NCI-H510A treated with DMSO at 0.1 percent for 48 hours (cell line): ENCODE measurements at regions not wholly inside any gene's neighbourhood (a gene's known extent, or its start where the extent isn't known, plus 50 kb on each side); places are given as distances from the start of the nearest gene placed in this dataset.
"Not testable (repeated sequence)": the region's sequence is repeated elsewhere in the genome, so short reads cannot be mapped to it uniquely, and the experiment has no call there.

Experiments
- DNase-seq: peaks from one replicate; lab custom pipeline; 2025; lab: John Stamatoyannopoulos, UW

GRCh38 chrX:113330416-113330815 lies 489.8 kb upstream of the AMOT start:
- no peak for DNase-seq

- DNase-seq = no peak
Measured at GRCh38 chrX:113315927-113316326, 475.3 kb upstream of the AMOT start.

- no peak for DNase-seq
Measured at GRCh38 chrX:113305496-113305895, 464.9 kb upstream of the AMOT start.

DNA sequence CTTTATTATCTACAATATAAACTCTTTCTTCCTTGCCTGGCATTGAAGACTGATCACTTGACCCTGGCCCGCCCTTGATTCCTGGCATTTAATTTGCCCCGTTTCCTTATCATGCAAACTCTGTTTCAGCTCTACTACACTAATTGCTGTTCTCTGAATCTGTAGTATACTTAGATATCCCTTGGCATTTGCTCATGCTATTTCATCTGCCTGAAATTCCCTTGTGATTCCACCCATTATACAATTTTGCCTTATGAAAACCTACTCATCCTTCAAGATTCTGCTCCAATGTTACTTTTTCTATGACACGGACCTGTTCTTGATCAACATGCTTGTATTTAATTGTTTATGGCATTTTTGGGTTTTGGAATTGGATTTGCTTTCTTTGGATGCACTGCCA lies 459.9 kb upstream of the AMOT start:
- DNase-seq = no peak

DNA sequence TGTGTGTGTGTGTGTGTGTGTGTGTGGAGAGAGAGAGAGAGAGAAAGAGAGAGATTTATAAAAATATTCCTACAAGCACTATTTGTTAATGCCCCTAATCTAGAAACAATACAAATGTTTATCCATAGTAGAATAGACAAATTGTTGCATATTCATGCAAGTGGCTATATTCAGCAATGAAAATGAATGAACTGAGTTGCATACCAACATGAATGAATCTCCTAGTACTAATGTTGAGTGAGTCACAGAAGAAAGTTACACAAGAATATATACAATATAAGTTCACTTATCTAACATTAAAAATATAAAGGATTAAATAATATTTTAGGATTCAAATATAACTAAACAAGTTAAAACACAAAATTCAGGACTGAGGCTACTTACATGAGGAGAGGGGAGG lies 456.8 kb upstream of the AMOT start:
- DNase-seq = no peak

DNA sequence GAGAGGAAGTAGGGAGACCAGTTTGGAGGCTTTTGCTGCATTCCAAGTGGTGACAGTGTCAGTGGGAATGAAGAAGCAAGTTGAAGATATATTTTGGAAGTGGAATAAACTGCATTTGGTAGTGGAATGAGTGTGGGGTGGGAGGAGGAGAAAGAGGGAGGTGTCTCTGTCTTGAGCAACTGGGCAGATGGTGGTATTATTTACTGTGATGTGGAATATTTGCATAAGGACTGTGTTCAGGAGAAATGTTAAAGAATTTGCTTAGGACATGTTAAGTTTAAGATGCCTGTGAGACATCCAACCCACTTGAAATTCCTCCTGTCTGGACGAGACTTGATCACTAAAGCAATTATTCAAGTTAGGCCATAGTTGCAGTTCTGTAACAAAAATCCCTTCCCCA lies 448.9 kb upstream of the AMOT start:
- DNase-seq = no peak

DNA sequence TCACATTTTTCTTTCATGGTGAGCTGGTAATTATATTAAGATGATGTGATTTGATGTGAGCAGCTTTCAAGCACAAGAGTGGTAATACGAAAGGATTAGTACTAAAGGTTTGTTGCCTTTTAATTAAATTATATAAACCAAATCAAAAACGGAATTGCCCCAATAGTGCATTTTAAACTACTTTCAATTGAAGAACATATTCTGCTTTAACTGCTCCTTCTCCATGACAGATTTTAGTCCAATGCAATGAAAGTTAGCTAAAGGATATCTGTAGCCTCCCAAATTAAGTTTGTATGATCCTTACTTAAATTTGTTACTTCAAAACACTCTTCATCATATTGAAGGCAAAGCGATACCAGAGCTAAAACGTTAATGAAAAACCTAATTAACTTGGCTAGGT lies 447.1 kb upstream of the AMOT start:
- DNase-seq = no peak

DNA sequence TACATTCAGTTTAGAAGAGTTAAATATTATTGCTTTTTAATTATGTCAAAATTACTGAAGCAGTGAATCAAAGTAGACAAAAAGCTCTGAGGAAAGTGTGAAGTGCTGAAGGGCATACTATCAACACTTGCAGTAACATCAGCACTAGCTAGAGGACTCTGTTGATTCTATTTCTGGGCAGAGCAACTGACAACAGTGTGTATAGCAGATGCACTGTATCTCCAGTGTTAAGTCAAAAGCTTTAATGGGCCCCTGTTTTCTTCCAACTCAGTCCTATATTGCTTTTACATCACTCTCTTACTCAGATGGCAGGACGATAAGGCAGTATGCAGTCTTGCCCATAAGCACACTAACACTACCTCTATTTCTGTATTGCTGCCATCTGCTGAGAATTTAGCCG lies 435.2 kb upstream of the AMOT start:
- no peak for DNase-seq

- no peak for DNase-seq
Measured at GRCh38 chrX:113274791-113275190, 434.2 kb upstream of the AMOT start.

- no peak for DNase-seq
Measured at GRCh38 chrX:113274345-113274744, 433.7 kb upstream of the AMOT start.

GRCh38 chrX:113269203-113269602 lies 428.6 kb upstream of the AMOT start:
- no peak for DNase-seq

- DNase-seq = no peak
Measured at GRCh38 chrX:113260474-113260873, 419.8 kb upstream of the AMOT start.

DNA sequence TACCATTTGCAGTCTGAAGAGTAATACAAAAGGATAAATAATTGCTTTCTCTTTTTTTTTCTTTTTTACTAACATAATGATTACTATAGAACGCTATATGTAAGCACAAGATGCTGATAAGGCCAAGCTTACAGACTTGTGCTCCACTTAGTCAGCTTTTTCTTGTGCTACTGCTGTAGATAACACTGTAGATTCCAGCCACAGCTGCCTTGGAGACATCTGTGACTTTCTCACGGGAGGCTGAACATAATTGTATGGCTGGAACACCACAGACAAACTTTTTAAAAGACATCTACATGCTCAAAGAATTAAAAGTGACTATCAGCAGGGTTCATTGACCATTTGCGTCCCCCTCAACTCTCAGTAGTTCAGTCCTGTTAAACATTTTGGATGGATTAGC lies 381.7 kb upstream of the AMOT start:
- no peak for DNase-seq

DNA sequence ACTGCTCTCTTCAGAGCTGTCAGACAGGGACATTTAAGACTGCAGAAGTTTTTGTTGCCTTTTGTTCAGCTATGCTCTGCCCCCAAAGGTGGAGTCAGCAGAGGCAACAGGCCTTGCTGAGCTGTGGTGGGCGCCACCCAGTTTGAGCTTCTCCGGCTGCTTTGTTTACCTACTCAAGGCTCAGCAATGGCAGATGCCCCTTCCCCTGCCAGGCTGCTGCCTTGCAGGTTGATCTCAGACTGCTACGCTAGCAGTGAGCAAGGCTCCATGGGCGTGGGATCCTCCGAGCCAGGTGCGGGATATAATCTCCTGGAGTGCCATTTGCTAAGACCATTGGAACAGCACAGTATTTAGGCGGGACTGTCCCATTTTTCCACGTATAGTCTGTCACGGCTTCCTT lies 371.4 kb upstream of the AMOT start:
- DNase-seq = no peak

GRCh38 chrX:113202601-113203000 lies 362.0 kb upstream of the AMOT start:
- DNase-seq = no peak

DNA sequence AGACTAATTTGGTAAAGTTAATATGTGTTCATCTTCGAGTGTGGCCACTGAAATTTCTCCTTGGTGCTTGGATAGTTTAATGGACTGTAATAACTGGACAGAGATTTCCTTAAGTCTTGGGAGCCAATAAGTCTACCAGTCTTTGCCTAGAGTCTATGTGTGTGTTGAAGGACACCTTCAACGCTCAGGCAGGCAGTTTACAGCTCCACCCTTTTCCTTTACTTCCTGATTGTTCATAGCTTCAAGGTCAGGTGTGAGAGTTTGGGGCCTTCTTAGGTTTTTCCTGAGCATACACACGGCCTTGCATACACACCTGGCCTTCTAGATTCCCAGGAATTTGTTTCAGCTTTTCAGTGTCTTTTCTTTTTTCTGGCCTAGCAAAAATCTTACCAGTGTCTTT lies 355.3 kb upstream of the AMOT start:
- no peak for DNase-seq

GRCh38 chrX:113192418-113192817 lies 351.8 kb upstream of the AMOT start:
- no peak for DNase-seq

GRCh38 chrX:113157496-113157895 lies 316.9 kb upstream of the AMOT start:
- no peak for DNase-seq

- not testable (repeated sequence) for DNase-seq
Measured at GRCh38 chrX:113154315-113154714, 313.7 kb upstream of the AMOT start.

DNA sequence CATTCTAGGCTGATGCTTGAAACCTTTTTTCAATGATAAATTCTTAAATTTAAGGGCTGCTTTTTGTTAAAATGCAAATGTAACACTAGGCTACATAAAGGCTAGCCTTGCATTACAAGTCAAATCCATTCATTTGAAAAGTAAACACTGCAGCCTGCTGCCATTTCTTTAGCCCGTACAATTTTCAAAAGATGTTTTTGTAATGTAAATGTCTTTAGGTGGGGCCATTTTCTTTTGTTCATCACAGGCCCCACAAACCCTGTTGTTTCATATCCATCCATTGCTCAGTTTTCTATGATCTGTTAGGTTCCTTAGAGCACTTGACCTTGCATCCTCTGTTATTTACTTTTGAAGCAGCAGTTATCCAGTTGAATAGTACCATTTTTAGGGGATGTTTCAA lies 296.2 kb upstream of the AMOT start:
- DNase-seq = no peak

GRCh38 chrX:113133316-113133715 lies 292.7 kb upstream of the AMOT start:
- DNase-seq = no peak

DNA sequence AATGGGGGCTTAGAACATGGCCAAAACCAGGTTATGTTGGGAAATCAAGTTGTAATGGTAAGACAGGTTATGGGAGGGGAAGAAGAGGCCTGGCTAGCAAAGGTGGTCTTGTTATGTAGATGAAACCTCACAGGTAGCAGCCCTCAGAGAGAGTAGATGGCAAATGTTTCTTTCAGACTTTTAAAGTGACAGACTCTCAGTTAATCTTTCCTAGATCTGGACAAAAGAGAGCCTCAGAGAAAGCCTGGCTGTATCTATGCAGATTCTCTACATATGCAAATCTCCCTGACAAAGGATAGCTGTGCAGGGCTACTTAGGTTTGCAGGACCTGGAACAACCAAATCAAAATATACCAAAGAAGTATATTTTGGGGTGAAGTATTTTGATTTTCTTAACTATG lies 284.1 kb upstream of the AMOT start:
- DNase-seq = no peak

- DNase-seq = no peak
Measured at GRCh38 chrX:113075521-113075920, 234.9 kb upstream of the AMOT start.

DNA sequence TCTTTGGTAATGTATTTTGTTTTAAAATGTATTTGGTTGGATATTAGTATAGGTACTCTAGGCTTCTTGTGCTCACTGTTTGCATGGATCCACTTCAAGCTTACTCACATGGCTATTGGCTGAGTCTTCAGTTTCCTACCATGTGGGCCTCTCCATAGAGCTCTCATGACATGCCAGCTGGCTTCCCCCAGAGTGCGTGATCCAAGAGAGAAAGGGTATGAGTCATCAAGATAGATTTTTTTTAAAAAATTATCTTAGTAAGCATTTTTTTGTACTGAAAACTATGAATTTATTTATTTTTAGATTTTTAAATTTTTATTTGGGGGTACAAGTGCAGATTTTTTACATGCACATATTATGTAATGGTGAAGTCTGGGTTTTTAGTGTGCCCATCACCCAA lies 219.1 kb upstream of the AMOT start:
- no peak for DNase-seq

DNA sequence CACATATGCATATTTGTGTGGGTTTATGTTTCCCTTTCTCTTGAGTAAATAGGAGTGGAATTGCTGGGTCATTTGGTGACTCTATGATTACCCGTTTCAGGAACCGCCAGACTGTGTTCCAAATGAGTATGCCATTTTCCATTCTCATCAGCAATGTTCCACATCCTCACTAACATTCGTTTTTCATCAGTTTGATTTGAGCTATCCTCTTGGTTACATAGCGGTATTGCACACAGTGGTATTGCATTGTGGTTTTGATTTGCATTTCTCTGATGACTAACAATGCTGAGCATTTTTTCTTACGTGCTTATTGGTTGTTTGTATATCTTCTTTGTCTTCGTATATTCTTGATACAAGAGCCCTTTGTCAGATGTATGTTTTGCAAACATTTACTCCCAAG lies 218.0 kb upstream of the AMOT start:
- no peak for DNase-seq
